ENCODE measurements at regions not wholly inside any gene's neighbourhood (a gene's known extent, or its start where the extent isn't known, plus 50 kb on each side); places are given as distances from the start of the nearest gene placed in this dataset.
A peak's percentile ranks its signal among the peaks of the same experiment; 100 is the strongest.

GRCh38 chr4:80128941-80129340, 55.9 kb upstream of the ANTXR2 start:
- Mint-ChIP-seq H3K4me1 (ENCODE audit: low read depth) (peaks cover 58% of the 10 kb centered on the region), H3K36me3 (ENCODE audit: low read depth) (no peaks in the 10 kb centered on the region), H3K9me3 (no peaks in the 10 kb centered on the region), H3K27me3 (no peaks in the 10 kb centered on the region), H3K27ac (no peak overlapping the region), H3K4me3 (no peak overlapping the region)

GRCh38 chr4:80127870-80128419, 54.9 kb upstream of the ANTXR2 start:
- Mint-ChIP-seq H3K27ac (peak overlapping the region; percentile 65), H3K4me1 (ENCODE audit: low read depth) (peaks cover 61% of the 10 kb centered on the region), H3K36me3 (ENCODE audit: low read depth) (no peaks in the 10 kb centered on the region), H3K4me3 (no peak overlapping the region), H3K9me3 (no peaks in the 10 kb centered on the region), H3K27me3 (no peaks in the 10 kb centered on the region)

- Mint-ChIP-seq H3K9me3 (no peaks in the 10 kb centered on the region), H3K4me3 (peak overlapping the region; percentile 42), H3K27ac (peak overlapping the region; percentile 81), H3K4me1 (ENCODE audit: low read depth) (peaks cover 61% of the 10 kb centered on the region), H3K36me3 (ENCODE audit: low read depth) (no peaks in the 10 kb centered on the region), H3K27me3 (no peaks in the 10 kb centered on the region)
Measured at GRCh38 chr4:80126435-80126834, 53.4 kb upstream of the ANTXR2 start.

- Mint-ChIP-seq H3K9me3 (no peaks in the 10 kb centered on the region), H3K27ac (peak overlapping the region; percentile 72), H3K4me3 (peak overlapping the region; percentile 42), H3K27me3 (no peaks in the 10 kb centered on the region), H3K4me1 (ENCODE audit: low read depth) (peaks cover 61% of the 10 kb centered on the region), H3K36me3 (ENCODE audit: low read depth) (no peaks in the 10 kb centered on the region)
Measured at GRCh38 chr4:80125252-80126177, 52.5 kb upstream of the ANTXR2 start.

GRCh38 chr4:80124246-80125211, 51.5 kb upstream of the ANTXR2 start:
- Mint-ChIP-seq H3K4me1 (ENCODE audit: low read depth) (peaks cover 57% of the 10 kb centered on the region), H3K4me3 (peak overlapping the region; percentile 42), H3K9me3 (no peaks in the 10 kb centered on the region), H3K27ac (peak overlapping the region; percentile 72), H3K36me3 (ENCODE audit: low read depth) (no peaks in the 10 kb centered on the region), H3K27me3 (no peaks in the 10 kb centered on the region)
